ENCODE measurements at regions not wholly inside any gene's neighbourhood (a gene's known extent, or its start where the extent isn't known, plus 50 kb on each side); places are given as distances from the start of the nearest gene placed in this dataset.

- TF ChIP-seq CTCF (conservative IDR thresholded peaks at IDR 0.05; ENCODE audit: low read depth, low read length) (no peak), EZH2 (IDR thresholded peaks at IDR 0.05; ENCODE audit: low read length, unreplicated experiment) (no peak), EZH2phosphoT487 (IDR thresholded peaks at IDR 0.05; ENCODE audit: borderline replicate concordance, low read length) (no peak)
Observed at GRCh38 chr17:63329876-63330275, 116.2 kb downstream of the CYB561 start.

All from PC-3 (cell line).